Sigmoid colon (tissue), 4 donors: ENCODE measurements at regions not wholly inside any gene's neighbourhood (a gene's known extent, or its start where the extent isn't known, plus 50 kb on each side); places are given as distances from the start of the nearest gene placed in this dataset.

Experiments used
- POLR2AphosphoS5 ChIP-seq, 4 donors: sonication (generic); formaldehyde crosslinking; IDR thresholded peaks; one replicate each; pipeline ENCODE4 v1.6.1; 2017; ENCODE audit warnings: antibody characterized with exemption in 4 of 4
- TF ChIP-seq, protein P1 (sequence below), 4 experiments: fragments of 450-650 bp in 3 of 4; fragments of 200-600 bp in 1 of 4; IDR thresholded peaks; one replicate each; pipeline ENCODE4 v1.5.1; 2016 to 2019; ENCODE audit warnings: antibody characterized with exemption in 4 of 4, mild to moderate bottlenecking in 3 of 4, moderate library complexity in 2 of 4

DNA sequence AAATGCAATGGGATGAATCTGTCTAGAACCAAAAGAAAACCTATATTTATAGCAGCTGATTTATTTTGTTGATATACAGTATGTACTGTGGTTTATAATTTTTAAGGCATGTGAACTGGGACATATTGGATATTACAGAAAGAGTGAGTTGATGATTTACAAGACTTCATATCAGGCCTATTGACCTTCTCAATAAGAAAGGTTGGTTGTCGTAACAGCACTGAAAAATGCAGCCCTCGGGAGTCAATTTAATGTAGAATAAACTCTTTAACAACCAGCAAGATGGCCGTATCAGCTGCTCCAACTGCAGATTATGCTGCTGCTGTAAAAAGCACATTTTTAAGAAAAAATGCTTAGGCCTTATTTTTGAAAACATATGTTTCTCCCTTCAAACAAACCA, 407.3 kb downstream of the GXYLT1 start:
- TF ChIP-seq, protein P1, sequence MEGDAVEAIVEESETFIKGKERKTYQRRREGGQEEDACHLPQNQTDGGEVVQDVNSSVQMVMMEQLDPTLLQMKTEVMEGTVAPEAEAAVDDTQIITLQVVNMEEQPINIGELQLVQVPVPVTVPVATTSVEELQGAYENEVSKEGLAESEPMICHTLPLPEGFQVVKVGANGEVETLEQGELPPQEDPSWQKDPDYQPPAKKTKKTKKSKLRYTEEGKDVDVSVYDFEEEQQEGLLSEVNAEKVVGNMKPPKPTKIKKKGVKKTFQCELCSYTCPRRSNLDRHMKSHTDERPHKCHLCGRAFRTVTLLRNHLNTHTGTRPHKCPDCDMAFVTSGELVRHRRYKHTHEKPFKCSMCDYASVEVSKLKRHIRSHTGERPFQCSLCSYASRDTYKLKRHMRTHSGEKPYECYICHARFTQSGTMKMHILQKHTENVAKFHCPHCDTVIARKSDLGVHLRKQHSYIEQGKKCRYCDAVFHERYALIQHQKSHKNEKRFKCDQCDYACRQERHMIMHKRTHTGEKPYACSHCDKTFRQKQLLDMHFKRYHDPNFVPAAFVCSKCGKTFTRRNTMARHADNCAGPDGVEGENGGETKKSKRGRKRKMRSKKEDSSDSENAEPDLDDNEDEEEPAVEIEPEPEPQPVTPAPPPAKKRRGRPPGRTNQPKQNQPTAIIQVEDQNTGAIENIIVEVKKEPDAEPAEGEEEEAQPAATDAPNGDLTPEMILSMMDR (IDR thresholded peaks at IDR 0.05): no peak
- no peak for TF ChIP-seq POLR2AphosphoS5 (IDR thresholded peaks at IDR 0.05)
